Heart left ventricle (tissue), 13 donors: ENCODE measurements at regions not wholly inside any gene's neighbourhood (a gene's known extent, or its start where the extent isn't known, plus 50 kb on each side); places are given as distances from the start of the nearest gene placed in this dataset.

Source experiments
- POLR2A ChIP-seq, 2 donors: fragments of 450-650 bp; IDR thresholded peaks; one replicate each; pipeline ENCODE4 v1.6.1; 2017; ENCODE audit warnings: antibody characterized with exemption in 2 of 2, mild to moderate bottlenecking in 2 of 2, moderate library complexity in 2 of 2
- TF ChIP-seq, protein P1 (sequence below), 12 donors: fragments of 200-600 bp; sonication (generic) in 4 of 12; IDR thresholded peaks; one replicate each; pipeline versions ENCODE4 v1.5.0 to v1.8.0; 2018 to 2022; ENCODE audit warnings: antibody characterized with exemption in 12 of 12, mild to moderate bottlenecking in 5 of 12
- donor health status: ischemic (EF 13 %, LVEDD 7.1; RV severe dilation, severe dysfunction).
- donor health status: DM: no; HTN: yes; CAD: no.
- donor health status: DM: no; HTN: no; CAD: no.
- donor health status: ischemic (EF 25% LVEDD 6.9; RV normal size, moderate dysfunction).
- donor health status: ischemic (EF 25% LVEDD 5.7; RV mildly dilated, moderate dysfunction).
- donor health status: ischemic (EF 35%, LVEDD 5.7; RV mildly dilated, moderate dysfunction).
- donor health status: nonischemic (EF 11% LVEDD 7.7; RV severe dilation, severe dysfunction).
- donor health status: DM: yes; HTN: yes; CAD: no.
- donor health status: PGD.
- donor health status: ischemic (EF 29% LVEDD 5.4; RV normal size, mild dysfunction).
- donor health status: nonischemic (EF 23%, LVEDD 6.1; RV moderate dilation, normal function).

DNA sequence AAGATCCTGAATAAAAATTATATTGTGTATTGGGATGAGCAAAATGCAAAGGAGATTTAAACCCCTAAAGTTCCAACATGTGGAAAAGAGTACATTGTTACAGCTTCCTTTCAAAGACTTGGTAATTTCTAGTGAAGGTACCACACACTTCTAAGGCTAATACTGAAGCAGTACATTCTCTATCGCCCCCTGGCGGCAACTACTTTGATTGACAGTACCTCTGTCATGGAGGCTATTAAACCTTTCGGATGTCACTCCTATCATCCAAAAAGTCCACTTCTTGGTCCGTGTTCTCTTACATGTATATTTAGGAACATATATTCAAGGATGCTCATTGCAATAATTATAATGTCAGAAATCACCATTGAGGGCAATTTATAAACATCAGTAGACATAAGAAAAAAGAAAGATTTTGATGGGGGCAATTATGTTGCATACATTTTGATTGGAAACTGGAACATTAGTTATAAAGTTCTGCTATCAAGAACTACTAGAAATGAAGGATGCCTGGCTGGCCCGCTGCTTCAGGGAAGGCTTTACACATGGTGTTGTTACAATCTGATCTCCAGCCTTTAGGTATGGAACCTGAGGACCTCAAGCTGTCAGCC lies 601.6 kb downstream of the CPS1 start:
- TF ChIP-seq, protein P1, sequence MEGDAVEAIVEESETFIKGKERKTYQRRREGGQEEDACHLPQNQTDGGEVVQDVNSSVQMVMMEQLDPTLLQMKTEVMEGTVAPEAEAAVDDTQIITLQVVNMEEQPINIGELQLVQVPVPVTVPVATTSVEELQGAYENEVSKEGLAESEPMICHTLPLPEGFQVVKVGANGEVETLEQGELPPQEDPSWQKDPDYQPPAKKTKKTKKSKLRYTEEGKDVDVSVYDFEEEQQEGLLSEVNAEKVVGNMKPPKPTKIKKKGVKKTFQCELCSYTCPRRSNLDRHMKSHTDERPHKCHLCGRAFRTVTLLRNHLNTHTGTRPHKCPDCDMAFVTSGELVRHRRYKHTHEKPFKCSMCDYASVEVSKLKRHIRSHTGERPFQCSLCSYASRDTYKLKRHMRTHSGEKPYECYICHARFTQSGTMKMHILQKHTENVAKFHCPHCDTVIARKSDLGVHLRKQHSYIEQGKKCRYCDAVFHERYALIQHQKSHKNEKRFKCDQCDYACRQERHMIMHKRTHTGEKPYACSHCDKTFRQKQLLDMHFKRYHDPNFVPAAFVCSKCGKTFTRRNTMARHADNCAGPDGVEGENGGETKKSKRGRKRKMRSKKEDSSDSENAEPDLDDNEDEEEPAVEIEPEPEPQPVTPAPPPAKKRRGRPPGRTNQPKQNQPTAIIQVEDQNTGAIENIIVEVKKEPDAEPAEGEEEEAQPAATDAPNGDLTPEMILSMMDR (IDR thresholded peaks at IDR 0.05), result peak; percentile 69 to 90 (median 81)
- TF ChIP-seq POLR2A (IDR thresholded peaks at IDR 0.05), result no peak
